ENCODE measurements at regions not wholly inside any gene's neighbourhood (a gene's known extent, or its start where the extent isn't known, plus 50 kb on each side); places are given as distances from the start of the nearest gene placed in this dataset.

DNA sequence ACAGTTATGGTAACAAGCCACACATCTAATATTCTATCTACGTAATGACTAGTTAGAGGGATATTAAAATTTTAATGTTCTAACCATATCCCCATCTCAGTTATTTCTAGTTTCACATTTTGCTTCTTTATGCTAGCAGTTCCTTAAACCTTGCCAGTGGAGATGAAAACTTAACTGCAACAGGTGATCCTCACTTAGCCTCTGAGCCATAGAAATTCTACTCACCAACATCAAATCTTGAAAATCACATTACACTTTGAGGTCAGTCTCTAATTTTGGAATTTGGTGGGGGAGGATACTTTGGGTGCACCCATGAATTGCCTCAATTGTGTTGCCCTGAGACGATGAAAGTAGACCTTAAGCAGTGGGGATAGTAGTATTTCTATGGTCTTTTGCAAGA is 256.4 kb downstream of the GATA3 start:
- dilution Hi-C loops (cut with HindIII; ENCODE audit: low sequenced_read_pairs, unreplicated experiment) = no loop called here
- POLR2A ChIA-PET (ENCODE audit: unreplicated experiment) = no interaction called here

More for the DNA sequence above, 256.4 kb downstream of the GATA3 start:
- no peaks in the 10 kb centered on the region for H3K27me3 ChIP-seq (ENCODE audit: control insufficient read depth, insufficient read depth, low read length)
- H2BK120ac ChIP-seq (ENCODE audit: low read depth, low read length) = no peak overlapping the region
- no peak overlapping the region for H4K8ac ChIP-seq (ENCODE audit: low read depth in 2 of 2, low read length in 2 of 2)
- H3K18ac ChIP-seq (ENCODE audit: low read depth, low read length) = no peak overlapping the region
- peaks cover 4% of the 10 kb centered on the region; the same call in 1 of the 2 replicates for H3K9me3 ChIP-seq (ENCODE audit: control insufficient read depth, insufficient read depth, low read length)
- WGBS, 2 experiments (ENCODE audit: extremely low coverage in 2 of 2, insufficient read length in 1 of 2) = no CpG with 5 or more reads among the region's 2 CpGs
- in situ Hi-C loops (cut with MboI; ENCODE audit: low sequenced_read_pairs) (no loop called here), intact Hi-C loops (cut with micrococcal nuclease) (no loop called here)
- no peak overlapping the region for H4K91ac ChIP-seq (ENCODE audit: insufficient read depth, low read depth, low read length)
- H2AK5ac ChIP-seq (ENCODE audit: low read depth, low read length) = no peak overlapping the region
- H3K9me1 ChIP-seq (ENCODE audit: insufficient read depth, low read length) = no peaks in the 10 kb centered on the region
- ATAC-seq (ENCODE audit: low read depth) = no peak
- no peak overlapping the region for H3K9ac ChIP-seq (ENCODE audit: low read depth, low read length)
- CTCF ChIA-PET = no interaction called here
- no peak overlapping the region for H2AFZ ChIP-seq (replicated peaks; ENCODE audit: low read length, poor library complexity)
- TF ChIP-seq RAD21 (IDR thresholded peaks at IDR 0.05; ENCODE audit: low read length) (no peak), MAZ (IDR thresholded peaks at IDR 0.05; ENCODE audit: borderline replicate concordance, low read depth, low read length) (no peak), CHD1 (IDR thresholded peaks at IDR 0.05; ENCODE audit: low read depth, low read length) (no peak), MXI1 (IDR thresholded peaks at IDR 0.05; ENCODE audit: borderline replicate concordance, low read depth, low read length) (no peak), CEBPB (IDR thresholded peaks at IDR 0.05; ENCODE audit: low read depth, low read length) (no peak), RFX5 (IDR thresholded peaks at IDR 0.05; ENCODE audit: low read depth, low read length) (no peak)
- TF ChIP-seq, protein P1, sequence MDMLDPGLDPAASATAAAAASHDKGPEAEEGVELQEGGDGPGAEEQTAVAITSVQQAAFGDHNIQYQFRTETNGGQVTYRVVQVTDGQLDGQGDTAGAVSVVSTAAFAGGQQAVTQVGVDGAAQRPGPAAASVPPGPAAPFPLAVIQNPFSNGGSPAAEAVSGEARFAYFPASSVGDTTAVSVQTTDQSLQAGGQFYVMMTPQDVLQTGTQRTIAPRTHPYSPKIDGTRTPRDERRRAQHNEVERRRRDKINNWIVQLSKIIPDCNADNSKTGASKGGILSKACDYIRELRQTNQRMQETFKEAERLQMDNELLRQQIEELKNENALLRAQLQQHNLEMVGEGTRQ (IDR thresholded peaks at IDR 0.05; ENCODE audit: low read depth, low read length) = no peak
- DNase-seq = no peak
- H3K4me3 ChIP-seq (ENCODE audit: insufficient read depth, low read depth, low read length) = no peak overlapping the region
- no peak overlapping the region for H3K14ac ChIP-seq (replicated peaks; ENCODE audit: low read depth, low read length)
- no peak overlapping the region for H2BK20ac ChIP-seq (ENCODE audit: low read depth, low read length)
- no peaks in the 10 kb centered on the region for H4K20me1 ChIP-seq (ENCODE audit: insufficient read depth, low read length)
- H3K56ac ChIP-seq (ENCODE audit: extremely low read depth, insufficient read depth, low read length) = no peak overlapping the region
- no peak overlapping the region for H3K23ac ChIP-seq (ENCODE audit: low read depth, low read length)
- no peak overlapping the region for H2BK5ac ChIP-seq (ENCODE audit: low read depth, low read length, poor library complexity, severe bottlenecking)
- no peaks in the 10 kb centered on the region for H3K4me1 ChIP-seq (ENCODE audit: control insufficient read depth, insufficient read depth, low read length)
- H3K79me1 ChIP-seq (ENCODE audit: low read depth in 1 of 2, low read length in 2 of 2) = no peaks in the 10 kb centered on the region
- no peak overlapping the region for H3K4me2 ChIP-seq (ENCODE audit: low read depth, low read length)
- H2BK15ac ChIP-seq (ENCODE audit: low read depth, low read length) = no peak overlapping the region
- no peaks in the 10 kb centered on the region for H3K36me3 ChIP-seq (ENCODE audit: control insufficient read depth, insufficient read depth, low read length)
- H3K4ac ChIP-seq (ENCODE audit: low read depth, low read length) = no peak overlapping the region
- H2AK9ac ChIP-seq (replicated peaks; ENCODE audit: low read depth, low read length, poor library complexity) = no peak overlapping the region
- no peak overlapping the region for H4K5ac ChIP-seq (ENCODE audit: low read depth, low read length)
- H3K27ac ChIP-seq (ENCODE audit: insufficient read depth, low read length) = no peak overlapping the region
- no TSS peak for BruUV-seq (replicated peaks)

Measured in IMR-90 (cell line).